HepG2 (cell line): ENCODE measurements at regions not wholly inside any gene's neighbourhood (a gene's known extent, or its start where the extent isn't known, plus 50 kb on each side); places are given as distances from the start of the nearest gene placed in this dataset.

ENCODE experiments used
- ATAC-seq: fragments of 200-7000 bp; cut with Tn5 transposase; 3 replicates; pipeline ENCODE4 v1.9.1; 2020; ENCODE audit warnings: mild to moderate bottlenecking, moderate library complexity
- BruUV-seq: library from RNA; stranded (reverse); fragments of 400-500 nt; replicated peaks from 2 replicates; lab custom pipeline; 2021; lab: Mats Ljungman, UMichigan
- CTCF ChIA-PET: fragments of 300-600 bp; formaldehyde crosslinking; extraction: SDS; loops from one replicate; lab custom pipeline; 2021; ENCODE audit warnings: low total read pairs, inconsistent platforms, low intra/inter-chr PET ratio; lab: Yijun Ruan, JAX
- POLR2A ChIA-PET: fragments of 350-600 bp; sonication (Branson Sonifier 250); formaldehyde crosslinking; loops from one replicate; lab custom pipeline; 2020; ENCODE audit warnings: antibody characterized with exemption, inconsistent platforms; lab: Yijun Ruan, JAX
- DNase-seq: peaks from one replicate; pipeline ENCODE4 v3.0.0-alpha.2; 2015; ENCODE audit warnings: low spot score
- FAIRE-seq: peaks from 3 replicates; lab custom pipeline; 2011; peaks lifted over from hg19 to GRCh38; lab: Jason Lieb, UNC
- H2AFZ ChIP-seq: one replicate; pipeline ENCODE4 v1.6.1; 2011; ENCODE audit warnings: low read length, inconsistent platforms
- H3K27ac ChIP-seq: fragments of 300-600 bp; 3 replicates; pipeline ENCODE4 v1.8.0; 2011; ENCODE audit warnings: mixed run types, mild to moderate bottlenecking, mixed read lengths, low read length, inconsistent platforms; ENCODE audit not compliant: insufficient read depth; ENCODE audit errors: extremely low read length
- H3K27me3 ChIP-seq, 2 experiments: fragments of 200-600 bp in 1 of 2; 2 replicates in 1 of 2; 3 replicates in 1 of 2; pipeline versions ENCODE4 v1.6.0 to v1.8.0; 2011; ENCODE audit warnings: low read length in 2 of 2, mild to moderate bottlenecking in 2 of 2, moderate library complexity in 2 of 2, inconsistent platforms in 1 of 2; ENCODE audit not compliant: insufficient read depth in 2 of 2, control insufficient read depth in 1 of 2
- H3K36me3 ChIP-seq, 2 experiments: fragments of 200-600 bp in 1 of 2; replicated peaks in 1 of 2; 2 replicates in 1 of 2; 3 replicates in 1 of 2; pipeline versions ENCODE4 v1.5.1 to v1.8.0; 2011; ENCODE audit warnings: low read length in 2 of 2, inconsistent platforms in 1 of 2; ENCODE audit not compliant: insufficient read depth in 2 of 2, control insufficient read depth in 1 of 2
- H3K4me1 ChIP-seq: 2 replicates; pipeline ENCODE4 v1.5.1; 2012; ENCODE audit warnings: low read length, inconsistent platforms; ENCODE audit not compliant: insufficient read depth
- H3K4me2 ChIP-seq: 2 replicates; pipeline ENCODE4 v1.6.0; 2011; ENCODE audit warnings: low read depth, low read length, inconsistent platforms
- H3K4me3 ChIP-seq, 3 experiments: fragments of 200-600 bp in 1 of 3; sonication (generic), shearing (Covaris generic) in 1 of 3; replicated peaks in 1 of 3; 2 replicates each; pipeline ENCODE4 v1.5.1; 2011 to 2016; ENCODE audit warnings: low read length in 3 of 3, inconsistent platforms in 2 of 3, low read depth in 2 of 3, mild to moderate bottlenecking in 2 of 3, control low read depth in 1 of 3, mixed read lengths in 1 of 3; ENCODE audit not compliant: insufficient read depth in 1 of 3
- H3K79me2 ChIP-seq: one replicate; pipeline ENCODE4 v1.6.1; 2011; ENCODE audit warnings: low read length, inconsistent platforms; ENCODE audit not compliant: insufficient read depth
- H3K9ac ChIP-seq: 2 replicates; pipeline ENCODE4 v1.6.0; 2011; ENCODE audit warnings: mild to moderate bottlenecking, low read depth, low read length, inconsistent platforms; ENCODE audit not compliant: insufficient read depth
- H3K9me3 ChIP-seq: 2 replicates; pipeline ENCODE4 v1.5.1; 2012; ENCODE audit warnings: mild to moderate bottlenecking, low read length
- H4K20me1 ChIP-seq: 2 replicates; pipeline ENCODE4 v1.6.0; 2011; ENCODE audit warnings: inconsistent platforms, mild to moderate bottlenecking, low read length, moderate library complexity; ENCODE audit not compliant: insufficient read depth
- ATF7 ChIP-seq, 2 experiments: fragments of 450-650 bp in 1 of 2; sonication (generic) in 1 of 2; formaldehyde crosslinking in 1 of 2; IDR thresholded peaks; 2 replicates each; pipeline versions ENCODE4 v1.4.0 to v1.6.1; 2016 to 2020; ENCODE audit warnings: antibody characterized with exemption in 1 of 2, mild to moderate bottlenecking in 1 of 2, missing genetic modification reagents in 1 of 2
- ETV6 ChIP-seq: sonication (generic); formaldehyde crosslinking; conservative IDR thresholded peaks from 2 replicates; pipeline ENCODE4 v1.4.0; 2020; ENCODE audit warnings: missing genetic modification reagents
- HDAC6 ChIP-seq: fragments of 200-600 bp; sonication (generic); IDR thresholded peaks from 2 replicates; pipeline ENCODE4 v1.7.0; 2017; ENCODE audit warnings: mild to moderate bottlenecking, antibody characterized with exemption, low read length, low read depth
- NPAS2 ChIP-seq: sonication (generic); formaldehyde crosslinking; IDR thresholded peaks from 2 replicates; pipeline ENCODE4 v1.8.0; 2022; ENCODE audit warnings: mild to moderate bottlenecking, missing genetic modification reagents, borderline replicate concordance
- SKI ChIP-seq: fragments of 450-650 bp; IDR thresholded peaks from one replicate; pipeline ENCODE4 v1.6.1; 2018; ENCODE audit warnings: mild to moderate bottlenecking; ENCODE audit not compliant: partially characterized antibody
- STAT5B ChIP-seq: sonication (generic); formaldehyde crosslinking; IDR thresholded peaks from 2 replicates; pipeline ENCODE4 v1.4.0; 2020; ENCODE audit warnings: missing genetic modification reagents
- USF2 ChIP-seq, 2 experiments: sonication (generic) in 1 of 2; formaldehyde crosslinking in 1 of 2; IDR thresholded peaks; 2 replicates each; pipeline versions ENCODE4 v1.5.1 to v1.6.1; 2011 to 2020; ENCODE audit warnings: borderline replicate concordance in 1 of 2, low read depth in 1 of 2, low read length in 1 of 2, mild to moderate bottlenecking in 1 of 2, missing genetic modification reagents in 1 of 2, moderate library complexity in 1 of 2
- ZNF17 ChIP-seq: sonication (generic); formaldehyde crosslinking; IDR thresholded peaks from 2 replicates; pipeline ENCODE4 v1.5.0; 2020; ENCODE audit warnings: mild to moderate bottlenecking, missing genetic modification reagents
- ZNF274 ChIP-seq: sonication (generic); formaldehyde crosslinking; IDR thresholded peaks from 2 replicates; pipeline ENCODE4 v1.5.1; 2020; ENCODE audit warnings: mild to moderate bottlenecking, missing genetic modification reagents
- ZNF510 ChIP-seq: sonication (generic); formaldehyde crosslinking; IDR thresholded peaks from 2 replicates; pipeline ENCODE4 v1.4.0; 2020; ENCODE audit warnings: low read depth, mild to moderate bottlenecking, missing genetic modification reagents
- ZNF572 ChIP-seq: sonication (generic); formaldehyde crosslinking; IDR thresholded peaks from 2 replicates; pipeline ENCODE4 v1.5.1; 2020; ENCODE audit warnings: mild to moderate bottlenecking, missing genetic modification reagents
- ZNF704 ChIP-seq: sonication (generic); formaldehyde crosslinking; IDR thresholded peaks from 2 replicates; pipeline ENCODE4 v1.8.1; 2023; ENCODE audit warnings: mild to moderate bottlenecking, inconsistent platforms, moderate library complexity, missing genetic modification reagents, borderline replicate concordance
- ZNF761 ChIP-seq: sonication (generic); formaldehyde crosslinking; conservative IDR thresholded peaks from 2 replicates; pipeline ENCODE4 v1.4.0; 2020; ENCODE audit warnings: mild to moderate bottlenecking, missing genetic modification reagents
- ZNF772 ChIP-seq: sonication (generic); formaldehyde crosslinking; IDR thresholded peaks from 2 replicates; pipeline ENCODE4 v1.5.0; 2020; ENCODE audit warnings: mild to moderate bottlenecking, missing genetic modification reagents
- ZNF775 ChIP-seq: sonication (generic); formaldehyde crosslinking; IDR thresholded peaks from 2 replicates; pipeline ENCODE4 v1.4.0; 2020; ENCODE audit warnings: missing genetic modification reagents, mild to moderate bottlenecking, moderate library complexity, borderline replicate concordance
- ZSCAN31 ChIP-seq: sonication (generic); formaldehyde crosslinking; IDR thresholded peaks from 2 replicates; pipeline ENCODE4 v1.5.0; 2020; ENCODE audit warnings: low read depth, mild to moderate bottlenecking, missing genetic modification reagents
- WGBS: methylation state at CpG from one replicate; pipeline ENCODE4 v1.1.6; 2017; ENCODE audit warnings: low lambda C conversion rate; 5-methylcytosine and 5-hydroxymethylcytosine counted together
- in situ Hi-C: cut with HindIII; loops from 2 replicates; pipeline ENCODE4 v1.10.0; 2017; ENCODE audit warnings: low pct_unique_long_range_greater_than_20kb; ENCODE audit not compliant: extremely low pct_ligation_motif_present
- intact Hi-C: fragments of 100-400 bp; cut with micrococcal nuclease; formaldehyde crosslinking; loops from one replicate; pipeline ENCODE4 v1.10.0; 2022; ENCODE audit not compliant: unreplicated experiment
- TF ChIP-seq, protein P1 (sequence below): IDR thresholded peaks from 2 replicates; pipeline ENCODE4 v1.6.1; 2016; ENCODE audit warnings: mild to moderate bottlenecking, missing biosample characterization, missing genetic modification reagents
- TF ChIP-seq, protein P2 (sequence below): sonication (generic); IDR thresholded peaks from 2 replicates; pipeline ENCODE4 v1.6.1; 2016; ENCODE audit warnings: low read depth, borderline replicate concordance
- TF ChIP-seq, protein P3 (sequence below): sonication (generic); formaldehyde crosslinking; IDR thresholded peaks from 2 replicates; pipeline ENCODE4 v1.4.0; 2020; ENCODE audit warnings: mild to moderate bottlenecking, missing genetic modification reagents

GRCh38 chr1:175814885-175815284 lies 71.5 kb upstream of the TNR start:
- no peaks in the 10 kb centered on the region for H3K4me1 ChIP-seq
- in situ Hi-C loops: no loop called here
- CTCF ChIA-PET: no interaction called here
- no peaks in the 10 kb centered on the region for H3K36me3 ChIP-seq
- DNase-seq (no peak), FAIRE-seq (no peak), ATAC-seq (no peak)
- H4K20me1 ChIP-seq: no peaks in the 10 kb centered on the region
- peaks cover 0 to 3% of the 10 kb centered on the region in 2 experiments; a peak in 1 of 5 replicates for H3K27me3 ChIP-seq
- no peak overlapping the region for H2AFZ ChIP-seq
- POLR2A ChIA-PET: no interaction called here
- H3K79me2 ChIP-seq: no peaks in the 10 kb centered on the region
- no peak overlapping the region for H3K4me2 ChIP-seq
- BruUV-seq: no TSS peak
- H3K9ac ChIP-seq: no peak overlapping the region
- no peaks in the 10 kb centered on the region for H3K9me3 ChIP-seq
- TF ChIP-seq SKI (no peak), NPAS2 (CRISPR knock-in tag) (no peak), ZNF775 (CRISPR knock-in tag) (no peak), ATF7 (IDR thresholded peaks at IDR 0.05) (no peak), ATF7 (CRISPR knock-in tag; IDR thresholded peaks at IDR 0.05) (no peak), ZSCAN31 (CRISPR knock-in tag) (no peak), ZNF572 (no peak), USF2 (IDR thresholded peaks at IDR 0.05; ENCODE audit: low read depth, low read length) (no peak), USF2 (CRISPR knock-in tag; IDR thresholded peaks at IDR 0.05; ENCODE audit: borderline replicate concordance) (no peak), ETV6 (CRISPR knock-in tag) (no peak), ZNF761 (CRISPR knock-in tag) (no peak), ZNF274 (no peak), HDAC6 (no peak), ZNF510 (CRISPR knock-in tag) (no peak), ZNF704 (CRISPR knock-in tag) (no peak), STAT5B (CRISPR knock-in tag) (no peak), ZNF17 (CRISPR knock-in tag) (no peak), ZNF772 (no peak)
- TF ChIP-seq, protein P1, sequence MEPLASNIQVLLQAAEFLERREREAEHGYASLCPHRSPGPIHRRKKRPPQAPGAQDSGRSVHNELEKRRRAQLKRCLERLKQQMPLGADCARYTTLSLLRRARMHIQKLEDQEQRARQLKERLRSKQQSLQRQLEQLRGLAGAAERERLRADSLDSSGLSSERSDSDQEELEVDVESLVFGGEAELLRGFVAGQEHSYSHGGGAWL (CRISPR knock-in tag): no peak
- TF ChIP-seq, protein P2, sequence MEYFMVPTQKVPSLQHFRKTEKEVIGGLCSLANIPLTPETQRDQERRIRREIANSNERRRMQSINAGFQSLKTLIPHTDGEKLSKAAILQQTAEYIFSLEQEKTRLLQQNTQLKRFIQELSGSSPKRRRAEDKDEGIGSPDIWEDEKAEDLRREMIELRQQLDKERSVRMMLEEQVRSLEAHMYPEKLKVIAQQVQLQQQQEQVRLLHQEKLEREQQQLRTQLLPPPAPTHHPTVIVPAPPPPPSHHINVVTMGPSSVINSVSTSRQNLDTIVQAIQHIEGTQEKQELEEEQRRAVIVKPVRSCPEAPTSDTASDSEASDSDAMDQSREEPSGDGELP: no peak
- TF ChIP-seq, protein P3, sequence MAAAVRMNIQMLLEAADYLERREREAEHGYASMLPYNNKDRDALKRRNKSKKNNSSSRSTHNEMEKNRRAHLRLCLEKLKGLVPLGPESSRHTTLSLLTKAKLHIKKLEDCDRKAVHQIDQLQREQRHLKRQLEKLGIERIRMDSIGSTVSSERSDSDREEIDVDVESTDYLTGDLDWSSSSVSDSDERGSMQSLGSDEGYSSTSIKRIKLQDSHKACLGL: no peak
- H3K27ac ChIP-seq: no peak overlapping the region
- no peak overlapping the region for H3K4me3 ChIP-seq
- intact Hi-C loops: no loop called here
- 25% methylated on average over 3 of the region's 3 CpGs for WGBS
